ENCODE measurements at regions not wholly inside any gene's neighbourhood (a gene's known extent, or its start where the extent isn't known, plus 50 kb on each side); places are given as distances from the start of the nearest gene placed in this dataset.
"Not testable (repeated sequence)": the region's sequence is repeated elsewhere in the genome, so short reads cannot be mapped to it uniquely, and the experiment has no call there.

- intact Hi-C loops (cut with DNase I), result loop anchor here (2.0 kb wide), 1 partner anchor 83 kb away; the partner anchor contains the start of gene PICALM
- peak; percentile 37 to 93 (median 73) for DNase-seq
Observed at GRCh38 chr11:86152006-86152862, 83.3 kb upstream of the PICALM start.

- intact Hi-C loops (cut with DNase I), result loop anchor here (2.0 kb wide), 1 partner anchor 83 kb away; the partner anchor contains the start of gene PICALM
- DNase-seq, result peak; percentile 28 to 85 (median 60)
Observed at GRCh38 chr11:86151174-86152005, 82.5 kb upstream of the PICALM start.

GRCh38 chr11:86150847-86151173 is 81.9 kb upstream of the PICALM start:
- intact Hi-C loops (cut with DNase I), result no loop called here
- no peak for DNase-seq

- intact Hi-C loops (cut with DNase I), result no loop called here
Observed at GRCh38 chr11:86149792-86150191, 80.9 kb upstream of the PICALM start.

GRCh38 chr11:86148345-86148747 is 79.5 kb upstream of the PICALM start:
- no peak for DNase-seq
- intact Hi-C loops (cut with DNase I), result no loop called here

More at GRCh38 chr11:86149792-86150191, 80.9 kb upstream of the PICALM start:
- DNase-seq, result no peak

- intact Hi-C loops (cut with DNase I), result no loop called here
- DNase-seq, result no peak
Observed at GRCh38 chr11:86147004-86147403, 78.1 kb upstream of the PICALM start.

- no peak for DNase-seq
- intact Hi-C loops (cut with DNase I), result no loop called here
Observed at GRCh38 chr11:86145439-86146156, 76.7 kb upstream of the PICALM start.

GRCh38 chr11:86144846-86145245 is 76.0 kb upstream of the PICALM start:
- intact Hi-C loops (cut with DNase I), result no loop called here
- DNase-seq, result no peak

- intact Hi-C loops (cut with DNase I); DNase-seq: not testable (repeated sequence)
Observed at GRCh38 chr11:86144087-86144486, 75.2 kb upstream of the PICALM start.

- no peak for DNase-seq
- intact Hi-C loops (cut with DNase I), result no loop called here
Observed at GRCh38 chr11:86143087-86144030, 74.5 kb upstream of the PICALM start.

GRCh38 chr11:86142170-86142569 is 73.3 kb upstream of the PICALM start:
- DNase-seq, result no peak
- intact Hi-C loops (cut with DNase I), result no loop called here

GRCh38 chr11:86141727-86142126 is 72.8 kb upstream of the PICALM start:
- intact Hi-C loops (cut with DNase I), result no loop called here
- no peak for DNase-seq

- DNase-seq, result peak in 4 of 42 donors; percentile 31 to 62 (median 48)
- intact Hi-C loops (cut with DNase I), result no loop called here
Observed at GRCh38 chr11:86140334-86140990, 71.6 kb upstream of the PICALM start.

- intact Hi-C loops (cut with DNase I), result no loop called here
- peak in 1 of 42 donors; percentile 8 for DNase-seq
Observed at GRCh38 chr11:86138958-86139357, 70.1 kb upstream of the PICALM start.

GRCh38 chr11:86136538-86136937 is 67.7 kb upstream of the PICALM start:
- no peak for DNase-seq
- intact Hi-C loops (cut with DNase I), result no loop called here

- intact Hi-C loops (cut with DNase I), result no loop called here
- DNase-seq, result no peak
Observed at GRCh38 chr11:86135319-86135714, 66.4 kb upstream of the PICALM start.

- intact Hi-C loops (cut with DNase I), result no loop called here
- DNase-seq, result peak in 12 of 42 donors; percentile 23 to 83 (median 42)
Observed at GRCh38 chr11:86134580-86135318, 65.9 kb upstream of the PICALM start.

All from head of caudate nucleus (tissue), 42 donors.